CD4-positive, CD25-positive, alpha-beta regulatory T cell (primary cell): ENCODE measurements at regions not wholly inside any gene's neighbourhood (a gene's known extent, or its start where the extent isn't known, plus 50 kb on each side); places are given as distances from the start of the nearest gene placed in this dataset.

ENCODE experiments used
- ATAC-seq, 2 donors: fragments of 150-1000 bp; cut with Tn5 transposase; one replicate each; pipeline ENCODE4 v1.10.0; 2021; ENCODE audit warnings: low read depth in 2 of 2, moderate number of reproducible peaks in 2 of 2, moderate library complexity in 1 of 2
- DNase-seq, 3 donors: peaks; one replicate each; pipeline versions ENCODE4 v3.0.0 to v3.0.0-alpha.2; 2012 to 2022; ENCODE audit warnings: mixed read lengths in 1 of 3
- H3K27ac ChIP-seq: one replicate; pipeline ENCODE4 v1.7.0; 2013; ENCODE audit warnings: mild to moderate bottlenecking, low read length; ENCODE audit not compliant: insufficient read depth, poor library complexity, severe bottlenecking
- H3K27me3 ChIP-seq: one replicate; pipeline ENCODE4 v1.7.0; 2013; ENCODE audit warnings: low read length; ENCODE audit not compliant: control insufficient read depth, insufficient read depth
- H3K36me3 ChIP-seq: one replicate; pipeline ENCODE4 v1.7.0; 2013; ENCODE audit warnings: mild to moderate bottlenecking, low read length, moderate library complexity; ENCODE audit not compliant: control insufficient read depth, insufficient read depth
- H3K4me1 ChIP-seq: 2 replicates; pipeline ENCODE4 v1.7.0; 2013; ENCODE audit warnings: mild to moderate bottlenecking, low read length; ENCODE audit not compliant: insufficient read depth, control insufficient read depth, poor library complexity, severe bottlenecking
- H3K4me3 ChIP-seq: one replicate; pipeline ENCODE4 v1.7.0; 2013; ENCODE audit warnings: low read depth, mild to moderate bottlenecking, low read length, moderate library complexity
- H3K9me3 ChIP-seq, 2 experiments: 1 replicate in 1 of 2; 2 replicates in 1 of 2; pipeline ENCODE4 v1.7.0; 2013; ENCODE audit warnings: low read length in 2 of 2, mild to moderate bottlenecking in 1 of 2, moderate library complexity in 1 of 2; ENCODE audit not compliant: control insufficient read depth in 2 of 2
- H3K27ac Mint-ChIP-seq, 3 donors: one replicate each; pipeline ENCODE4 v1.8.0; 2020 to 2022; ENCODE audit warnings: mild to moderate bottlenecking in 3 of 3, mixed read lengths in 3 of 3, moderate library complexity in 2 of 3
- H3K27me3 Mint-ChIP-seq: one replicate; pipeline ENCODE4 v1.8.0; 2022; ENCODE audit warnings: mild to moderate bottlenecking, mixed read lengths
- H3K36me3 Mint-ChIP-seq: one replicate; pipeline ENCODE4 v1.8.0; 2020; ENCODE audit warnings: mixed read lengths
- H3K4me1 Mint-ChIP-seq, 4 donors: one replicate each; pipeline ENCODE4 v1.8.0; 2020 to 2022; ENCODE audit warnings: mixed read lengths in 4 of 4, mild to moderate bottlenecking in 1 of 4
- H3K4me3 Mint-ChIP-seq, 4 donors: one replicate each; pipeline ENCODE4 v1.8.0; 2020 to 2022; ENCODE audit warnings: mild to moderate bottlenecking in 4 of 4, mixed read lengths in 4 of 4, moderate library complexity in 3 of 4
- H3K9me3 Mint-ChIP-seq, 7 donors: one replicate each; pipeline ENCODE4 v1.8.0; 2020 to 2022; ENCODE audit warnings: mixed read lengths in 7 of 7, mild to moderate bottlenecking in 3 of 7, moderate library complexity in 2 of 7

GRCh38 chr2:160730296-160730995, 236.8 kb upstream of the RBMS1 start:
- H3K9me3 ChIP-seq: no peaks in the 10 kb centered on the region
- no peaks in the 10 kb centered on the region for H3K36me3 Mint-ChIP-seq
- H3K4me3 ChIP-seq: no peak overlapping the region
- H3K9me3 Mint-ChIP-seq: peaks cover 0 to 5% (median 0%) of the 10 kb centered on the region in 7 donors
- DNase-seq (no peak), ATAC-seq (no peak)
- no peaks in the 10 kb centered on the region for H3K4me1 Mint-ChIP-seq
- H3K27ac ChIP-seq: no peak overlapping the region
- no peak overlapping the region for H3K27ac Mint-ChIP-seq
- no peak overlapping the region for H3K4me3 Mint-ChIP-seq
- no peaks in the 10 kb centered on the region for H3K36me3 ChIP-seq
- H3K27me3 ChIP-seq: no peaks in the 10 kb centered on the region
- no peaks in the 10 kb centered on the region for H3K4me1 ChIP-seq
- peaks cover 15% of the 10 kb centered on the region for H3K27me3 Mint-ChIP-seq

- no peaks in the 10 kb centered on the region for H3K27me3 ChIP-seq
- no peak for DNase-seq
- H3K4me3 Mint-ChIP-seq: no peak overlapping the region
Measured at GRCh38 chr2:160731415-160731814, 237.8 kb upstream of the RBMS1 start.

GRCh38 chr2:160731856-160732255, 238.2 kb upstream of the RBMS1 start:
- Histone ChIP-seq H3K27ac (no peak overlapping the region), H3K9me3 (no peaks in the 10 kb centered on the region), H3K4me1 (no peaks in the 10 kb centered on the region), H3K4me3 (no peak overlapping the region), H3K36me3 (no peaks in the 10 kb centered on the region), H3K27me3 (no peaks in the 10 kb centered on the region)
- DNase-seq (no peak), ATAC-seq (no peak)
- Mint-ChIP-seq H3K36me3 (no peaks in the 10 kb centered on the region), H3K27ac (no peak overlapping the region), H3K4me3 (no peak overlapping the region), H3K4me1 (no peaks in the 10 kb centered on the region), H3K9me3 (peaks cover 0 to 5% (median 0%) of the 10 kb centered on the region in 7 donors), H3K27me3 (peaks cover 15% of the 10 kb centered on the region)

More at GRCh38 chr2:160731415-160731814, 237.8 kb upstream of the RBMS1 start:
- Histone ChIP-seq H3K27ac (no peak overlapping the region), H3K9me3 (no peaks in the 10 kb centered on the region), H3K36me3 (no peaks in the 10 kb centered on the region), H3K4me3 (no peak overlapping the region), H3K4me1 (no peaks in the 10 kb centered on the region)
- Mint-ChIP-seq H3K27ac (no peak overlapping the region), H3K36me3 (no peaks in the 10 kb centered on the region), H3K9me3 (peaks cover 0 to 5% (median 0%) of the 10 kb centered on the region in 7 donors), H3K4me1 (no peaks in the 10 kb centered on the region), H3K27me3 (peaks cover 15% of the 10 kb centered on the region)
- ATAC-seq: no peak

GRCh38 chr2:160735696-160736095, 242.1 kb upstream of the RBMS1 start:
- H3K27ac ChIP-seq: no peak overlapping the region
- Mint-ChIP-seq H3K27ac (no peak overlapping the region), H3K36me3 (no peaks in the 10 kb centered on the region), H3K9me3 (peaks cover 0 to 5% (median 0%) of the 10 kb centered on the region in 7 donors), H3K27me3 (peaks cover 13% of the 10 kb centered on the region), H3K4me3 (no peak overlapping the region), H3K4me1 (no peaks in the 10 kb centered on the region)
- no peak for DNase-seq
- H3K36me3 ChIP-seq: no peaks in the 10 kb centered on the region
- no peaks in the 10 kb centered on the region for H3K4me1 ChIP-seq
- no peaks in the 10 kb centered on the region for H3K27me3 ChIP-seq
- no peak for ATAC-seq
- H3K4me3 ChIP-seq: no peak overlapping the region
- no peaks in the 10 kb centered on the region for H3K9me3 ChIP-seq

GRCh38 chr2:160736148-160737028, 242.8 kb upstream of the RBMS1 start:
- H3K9me3 Mint-ChIP-seq: peaks cover 0 to 5% (median 0%) of the 10 kb centered on the region in 7 donors
- no peak for DNase-seq
- H3K27me3 ChIP-seq: peaks cover 2% of the 10 kb centered on the region
- H3K27ac Mint-ChIP-seq: no peak overlapping the region
- ATAC-seq: no peak
- no peak overlapping the region for H3K4me3 ChIP-seq
- no peak overlapping the region for H3K4me3 Mint-ChIP-seq
- no peak overlapping the region for H3K27ac ChIP-seq
- no peaks in the 10 kb centered on the region for H3K4me1 ChIP-seq
- H3K9me3 ChIP-seq: no peaks in the 10 kb centered on the region
- peaks cover 9% of the 10 kb centered on the region for H3K27me3 Mint-ChIP-seq
- H3K4me1 Mint-ChIP-seq: no peaks in the 10 kb centered on the region
- H3K36me3 ChIP-seq: no peaks in the 10 kb centered on the region
- H3K36me3 Mint-ChIP-seq: no peaks in the 10 kb centered on the region

GRCh38 chr2:160737247-160737646, 243.6 kb upstream of the RBMS1 start:
- Histone ChIP-seq H3K9me3 (no peaks in the 10 kb centered on the region), H3K36me3 (no peaks in the 10 kb centered on the region), H3K4me3 (no peak overlapping the region), H3K27ac (no peak overlapping the region), H3K4me1 (no peaks in the 10 kb centered on the region), H3K27me3 (peaks cover 3% of the 10 kb centered on the region)
- peaks cover 0 to 5% (median 0%) of the 10 kb centered on the region in 7 donors for H3K9me3 Mint-ChIP-seq
- no peak for ATAC-seq
- no peak overlapping the region for H3K4me3 Mint-ChIP-seq
- peaks cover 16% of the 10 kb centered on the region for H3K27me3 Mint-ChIP-seq
- no peak overlapping the region for H3K27ac Mint-ChIP-seq
- no peaks in the 10 kb centered on the region for H3K4me1 Mint-ChIP-seq
- no peak for DNase-seq
- H3K36me3 Mint-ChIP-seq: no peaks in the 10 kb centered on the region

- Histone ChIP-seq H3K9me3 (no peaks in the 10 kb centered on the region), H3K4me1 (no peaks in the 10 kb centered on the region), H3K4me3 (no peak overlapping the region), H3K27me3 (peaks cover 3% of the 10 kb centered on the region), H3K27ac (no peak overlapping the region), H3K36me3 (no peaks in the 10 kb centered on the region)
- no peak for DNase-seq
- no peak overlapping the region for H3K27ac Mint-ChIP-seq
- no peaks in the 10 kb centered on the region for H3K36me3 Mint-ChIP-seq
- no peak overlapping the region for H3K4me3 Mint-ChIP-seq
- no peaks in the 10 kb centered on the region for H3K4me1 Mint-ChIP-seq
- no peak for ATAC-seq
- peaks cover 16% of the 10 kb centered on the region for H3K27me3 Mint-ChIP-seq
- H3K9me3 Mint-ChIP-seq: peaks cover 0 to 4% (median 0%) of the 10 kb centered on the region in 7 donors
Measured at GRCh38 chr2:160741271-160741670, 247.7 kb upstream of the RBMS1 start.
